Left renal pelvis (tissue), 4 donors: ENCODE measurements at regions not wholly inside any gene's neighbourhood (a gene's known extent, or its start where the extent isn't known, plus 50 kb on each side); places are given as distances from the start of the nearest gene placed in this dataset.

Experiments used
- DNase-seq, 4 donors: peaks; one replicate each; pipeline ENCODE4 v3.0.0-alpha.2; 2013; ENCODE audit warnings: low read depth in 4 of 4, low spot score in 3 of 4

- DNase-seq = no peak
Measured at GRCh38 chr5:124402144-124402581, 344.3 kb downstream of the ZNF608 start.

DNA sequence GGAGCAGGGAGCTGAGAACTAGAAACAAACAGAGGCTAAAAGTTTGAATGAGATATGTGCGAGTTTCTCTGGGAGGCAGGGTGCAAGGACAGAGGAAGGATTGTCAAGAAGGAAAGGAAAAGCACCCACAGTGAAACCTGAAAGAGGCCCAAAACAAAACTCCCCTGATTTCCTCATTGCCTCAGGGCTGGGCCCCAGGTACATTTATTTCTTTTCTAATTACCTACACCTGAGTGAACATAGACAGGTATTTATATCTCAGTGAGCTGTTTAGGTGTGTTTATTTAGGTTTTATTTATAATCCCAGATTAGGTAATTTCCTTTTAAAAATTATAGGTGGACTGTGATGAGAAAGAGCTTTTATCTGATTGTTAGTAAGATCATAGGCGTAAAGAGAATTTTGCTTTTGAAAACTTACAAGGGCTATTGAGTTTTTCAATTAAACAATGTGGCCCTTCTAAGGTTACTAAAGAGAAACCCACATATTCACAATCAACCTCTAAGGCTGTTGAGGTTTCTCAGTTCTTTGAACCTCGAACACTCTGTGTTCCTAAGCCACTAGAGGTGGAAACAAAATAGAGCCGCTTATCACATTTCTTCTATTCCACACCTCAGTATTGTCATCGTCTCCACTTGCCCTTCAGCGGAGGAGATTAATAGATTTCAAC is 344.8 kb downstream of the ZNF608 start:
- DNase-seq = no peak

DNA sequence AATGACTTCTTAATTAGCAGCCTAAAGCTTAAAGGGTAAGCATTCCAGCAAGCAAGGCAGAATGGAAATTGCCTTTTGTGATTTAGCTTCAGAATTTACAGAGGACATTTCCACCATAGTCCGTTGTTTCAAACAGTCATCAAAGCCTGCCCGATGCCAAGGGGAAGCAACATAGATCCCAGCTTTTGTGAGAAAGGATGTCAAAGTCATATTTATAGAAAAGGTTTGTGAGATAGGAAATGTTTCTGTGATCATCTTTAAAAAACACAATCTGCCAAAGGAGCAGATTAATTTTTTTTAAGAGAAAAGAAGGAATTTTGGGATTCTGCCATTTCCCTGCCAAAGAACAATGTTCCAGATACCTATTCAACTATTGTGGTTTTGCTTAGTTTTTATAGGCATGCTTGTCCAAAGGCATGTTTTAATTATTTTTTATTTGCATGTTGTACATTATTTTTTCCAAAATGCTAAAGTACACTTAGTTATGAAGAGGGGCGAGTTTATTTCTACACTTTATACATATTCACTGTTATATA is 346.9 kb downstream of the ZNF608 start:
- DNase-seq = no peak

DNA sequence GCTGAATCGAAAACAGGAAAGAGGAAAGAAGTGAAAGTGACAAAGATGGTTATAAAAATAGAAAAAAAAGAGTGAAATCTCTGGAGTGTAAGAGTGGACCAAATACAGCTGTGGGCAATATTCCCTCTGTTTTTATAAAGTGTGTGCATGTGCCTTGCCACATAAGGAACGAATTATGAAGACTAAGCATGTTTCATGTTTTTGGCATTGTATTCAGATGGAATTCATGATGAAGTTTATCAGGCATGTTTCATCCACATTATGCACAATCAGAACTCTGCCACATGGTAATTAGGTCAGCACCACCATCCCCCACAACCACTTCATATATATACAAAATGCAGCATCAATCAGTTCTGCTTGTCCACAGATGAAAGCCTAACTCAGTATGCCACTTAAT is 348.0 kb downstream of the ZNF608 start:
- no peak for DNase-seq

GRCh38 chr5:124397317-124397716 is 349.1 kb downstream of the ZNF608 start:
- no peak for DNase-seq

GRCh38 chr5:124395926-124396325 is 350.5 kb downstream of the ZNF608 start:
- no peak for DNase-seq

DNA sequence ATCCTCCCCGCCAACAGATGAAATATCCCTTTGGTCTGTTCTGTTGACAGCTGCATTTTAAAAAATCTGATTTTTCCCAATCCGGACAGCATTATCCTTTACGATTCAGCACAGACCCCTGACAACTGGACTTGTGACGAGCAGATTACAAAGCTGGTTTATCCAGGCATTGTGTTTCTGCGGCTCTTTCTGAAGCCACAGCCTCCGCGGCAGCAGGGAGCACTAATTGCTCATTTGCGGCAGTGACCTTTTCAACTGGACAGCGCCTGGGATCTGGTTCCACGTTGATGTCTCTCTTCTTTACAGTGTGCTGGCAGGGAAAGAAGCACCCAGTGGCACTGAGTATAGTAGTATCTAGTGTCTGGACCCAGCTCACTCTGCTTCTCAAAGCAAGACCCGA is 351.2 kb downstream of the ZNF608 start:
- DNase-seq = peak in 1 of 4 donors; percentile 36

DNA sequence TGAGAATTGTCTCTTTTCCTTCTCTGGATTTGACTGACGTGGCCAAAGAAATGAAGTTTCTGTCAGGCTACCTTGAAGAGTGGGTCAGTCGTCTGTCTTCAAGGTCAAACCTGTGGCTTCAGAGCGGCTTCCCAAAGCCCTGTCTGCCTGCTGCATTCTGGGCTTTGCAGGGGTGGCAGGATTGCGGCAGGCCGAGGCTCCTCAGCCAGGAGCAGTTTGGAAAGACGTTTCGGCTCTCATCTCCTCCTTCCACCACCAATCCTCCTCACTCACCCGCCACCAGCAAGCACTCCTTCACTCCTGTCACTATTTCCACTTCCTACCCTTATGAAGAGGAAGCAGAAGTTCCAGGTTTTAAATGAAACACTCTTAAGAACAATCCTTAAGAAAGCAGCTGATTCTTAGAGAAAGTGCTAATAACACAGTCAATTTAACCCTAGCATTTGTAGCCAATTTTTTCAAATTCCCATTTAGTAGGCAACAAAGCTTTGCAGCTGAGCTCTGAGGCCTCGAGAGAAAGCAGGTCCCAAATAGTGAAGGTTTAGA is 351.7 kb downstream of the ZNF608 start:
- DNase-seq = no peak

- DNase-seq = no peak
Measured at GRCh38 chr5:124393584-124394379, 352.7 kb downstream of the ZNF608 start.

- no peak for DNase-seq
Measured at GRCh38 chr5:124383693-124384092, 362.7 kb downstream of the ZNF608 start.

- no peak for DNase-seq
Measured at GRCh38 chr5:124377386-124377785, 369.1 kb downstream of the ZNF608 start.

GRCh38 chr5:124373883-124374282 is 372.6 kb downstream of the ZNF608 start:
- DNase-seq = no peak

DNA sequence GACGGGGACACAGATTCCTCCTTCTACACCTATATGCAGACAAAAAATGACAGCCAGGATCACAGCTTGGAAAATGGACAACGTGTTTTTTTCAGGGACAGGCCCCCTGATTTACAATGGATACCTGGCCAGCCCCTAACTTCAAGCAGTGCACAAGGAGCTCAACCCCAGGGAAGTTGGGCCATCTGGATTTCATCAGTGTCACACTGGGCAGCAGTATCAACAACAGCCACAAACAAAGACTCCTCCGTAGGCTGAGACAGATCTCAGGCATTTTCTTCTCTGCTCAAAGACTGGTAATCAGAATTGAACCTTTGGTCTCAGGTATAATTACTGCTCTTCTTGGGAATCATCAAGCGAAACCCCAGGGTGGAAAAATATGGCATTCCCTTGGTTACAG is 374.0 kb downstream of the ZNF608 start:
- no peak for DNase-seq

- no peak for DNase-seq
Measured at GRCh38 chr5:124371111-124371706, 375.2 kb downstream of the ZNF608 start.

DNA sequence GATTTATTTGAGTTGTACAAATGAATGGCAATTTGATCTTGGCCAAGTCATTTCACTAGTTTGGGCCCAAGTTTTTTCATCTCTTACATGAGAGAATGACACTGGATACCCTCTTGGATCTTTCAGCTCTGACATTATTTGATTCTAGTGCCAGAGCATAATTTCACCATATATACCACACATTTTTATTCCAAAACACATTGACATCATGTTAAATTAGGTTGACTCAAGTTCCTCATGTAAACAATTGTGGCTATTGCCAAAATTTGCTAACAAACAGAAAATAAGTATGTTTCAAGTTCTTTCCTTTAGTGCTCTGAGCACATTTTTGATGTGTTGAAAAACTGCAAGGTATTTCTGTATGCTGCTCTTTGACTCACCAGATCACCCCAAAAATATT is 375.8 kb downstream of the ZNF608 start:
- no peak for DNase-seq

DNA sequence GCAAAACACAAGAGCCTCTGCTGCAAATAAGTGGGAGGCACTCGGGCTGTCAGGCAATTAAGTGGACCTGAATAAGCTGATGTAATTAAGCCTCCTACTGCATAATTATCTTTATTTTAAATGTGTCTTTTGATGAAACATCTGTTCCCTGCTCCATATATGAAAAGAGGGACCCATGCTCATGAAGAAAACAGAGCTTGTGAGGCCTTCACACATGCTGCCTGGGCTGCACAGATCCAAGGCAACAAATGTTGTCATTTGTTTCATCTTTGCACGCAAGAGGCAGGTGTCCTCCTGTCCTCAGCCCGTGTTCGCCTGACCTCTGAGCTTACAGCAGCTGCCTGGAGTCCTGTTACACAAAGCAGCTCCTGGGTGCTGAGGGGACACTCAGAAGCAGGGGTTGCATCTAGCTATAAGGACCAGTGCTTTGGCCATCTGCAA is 381.1 kb downstream of the ZNF608 start:
- DNase-seq = no peak

- DNase-seq = no peak
Measured at GRCh38 chr5:124355928-124356327, 390.5 kb downstream of the ZNF608 start.

- DNase-seq = no peak
Measured at GRCh38 chr5:124353016-124353415, 393.4 kb downstream of the ZNF608 start.

- DNase-seq = no peak
Measured at GRCh38 chr5:124352312-124352711, 394.1 kb downstream of the ZNF608 start.

GRCh38 chr5:124349931-124350330 is 396.5 kb downstream of the ZNF608 start:
- no peak for DNase-seq

DNA sequence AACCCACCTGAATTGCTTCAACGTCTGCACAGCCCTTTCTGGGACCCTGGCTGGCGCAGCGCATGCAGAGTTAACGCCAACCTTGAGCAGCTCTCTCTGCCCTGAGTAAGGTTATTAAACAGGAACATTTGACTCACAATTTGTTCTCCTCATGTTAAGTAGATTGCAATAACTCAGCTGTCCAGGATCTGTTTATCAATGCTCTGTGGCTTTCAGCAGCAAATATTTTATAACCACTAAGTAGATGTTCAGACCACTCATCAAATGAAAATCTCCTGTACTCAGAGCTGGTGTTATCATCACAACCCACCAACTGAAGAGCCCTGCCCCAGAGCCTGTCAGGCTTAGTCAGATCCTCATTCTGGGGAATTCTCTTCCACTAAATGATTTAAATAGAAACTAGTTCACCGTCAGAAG is 403.0 kb downstream of the ZNF608 start:
- DNase-seq = no peak
